Lower leg skin (tissue), 4 donors: ENCODE measurements at regions not wholly inside any gene's neighbourhood (a gene's known extent, or its start where the extent isn't known, plus 50 kb on each side); places are given as distances from the start of the nearest gene placed in this dataset.

Experiments
- DNase-seq, 2 donors: peaks; one replicate each; pipeline ENCODE4 v3.0.0-alpha.2; 2019; ENCODE audit warnings: low spot score in 2 of 2
- H3K4me3 ChIP-seq: fragments of 200-600 bp; sonication (generic); 2 replicates; pipeline ENCODE4 v1.5.1; 2017; ENCODE audit warnings: mild to moderate bottlenecking, low read depth; ENCODE audit not compliant: poor library complexity, severe bottlenecking
- CTCF ChIP-seq, 3 donors: fragments of 450-650 bp; IDR thresholded peaks; one replicate each; pipeline ENCODE4 v1.5.1; 2016; ENCODE audit warnings: antibody characterized with exemption in 3 of 3, mild to moderate bottlenecking in 3 of 3, moderate library complexity in 2 of 3
- POLR2A ChIP-seq, 2 donors: fragments of 450-650 bp; IDR thresholded peaks; one replicate each; pipeline ENCODE4 v1.6.1; 2016 to 2017; ENCODE audit warnings: antibody characterized with exemption in 2 of 2, mild to moderate bottlenecking in 1 of 2, moderate library complexity in 1 of 2
- WGBS, 2 donors: methylation state at CpG; one replicate each; pipeline ENCODE4 v1.1.5; 2018; 5-methylcytosine and 5-hydroxymethylcytosine counted together
- intact Hi-C: fragments of 100-400 bp; cut with DNase I; formaldehyde crosslinking; loops from one replicate; pipeline ENCODE4 v1.15.0; 2023; ENCODE audit warnings: low total_unique reads

- H3K4me3 ChIP-seq, result no peak overlapping the region
- intact Hi-C loops, result no loop called here
- TF ChIP-seq CTCF (IDR thresholded peaks at IDR 0.05) (no peak), POLR2A (IDR thresholded peaks at IDR 0.05) (no peak)
- WGBS, 2 donors, result 64 to 83% methylated on average over 21 to 29 of the region's 29 CpGs
- no peak for DNase-seq
Observed at GRCh38 chr12:124466216-124467128, 100.9 kb downstream of the NCOR2 start.

DNA sequence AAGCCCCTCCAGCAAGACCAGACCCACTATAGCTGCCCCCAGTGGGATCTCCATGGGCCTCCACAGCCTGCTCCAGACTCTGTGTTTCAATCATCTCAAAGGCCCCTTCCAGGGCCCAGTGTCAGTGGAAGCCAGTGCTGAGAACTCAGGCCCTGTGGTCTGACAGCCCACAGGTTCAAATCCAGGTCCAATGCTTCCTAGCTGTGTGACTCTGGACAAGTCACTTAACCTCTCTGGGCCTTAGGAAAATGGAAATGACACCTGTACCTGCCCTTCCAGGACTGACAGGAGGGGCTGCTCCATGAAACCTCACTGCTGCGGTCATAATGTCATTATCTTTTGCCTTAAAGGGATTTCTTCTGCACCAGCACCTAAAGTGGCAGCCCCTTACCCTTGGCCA, 101.9 kb downstream of the NCOR2 start:
- DNase-seq, result no peak
- intact Hi-C loops, result no loop called here
- TF ChIP-seq CTCF (IDR thresholded peaks at IDR 0.05) (no peak), POLR2A (IDR thresholded peaks at IDR 0.05) (no peak)
- 100% methylated on average over 1 of the region's 1 CpG for WGBS, 2 donors
- no peak overlapping the region for H3K4me3 ChIP-seq

GRCh38 chr12:124464830-124465229, 102.6 kb downstream of the NCOR2 start:
- DNase-seq, result no peak
- no peak overlapping the region for H3K4me3 ChIP-seq
- TF ChIP-seq CTCF (IDR thresholded peaks at IDR 0.05) (no peak), POLR2A (IDR thresholded peaks at IDR 0.05) (no peak)
- 70 to 76% methylated on average over 4 of the region's 4 CpGs for WGBS, 2 donors
- intact Hi-C loops, result no loop called here

DNA sequence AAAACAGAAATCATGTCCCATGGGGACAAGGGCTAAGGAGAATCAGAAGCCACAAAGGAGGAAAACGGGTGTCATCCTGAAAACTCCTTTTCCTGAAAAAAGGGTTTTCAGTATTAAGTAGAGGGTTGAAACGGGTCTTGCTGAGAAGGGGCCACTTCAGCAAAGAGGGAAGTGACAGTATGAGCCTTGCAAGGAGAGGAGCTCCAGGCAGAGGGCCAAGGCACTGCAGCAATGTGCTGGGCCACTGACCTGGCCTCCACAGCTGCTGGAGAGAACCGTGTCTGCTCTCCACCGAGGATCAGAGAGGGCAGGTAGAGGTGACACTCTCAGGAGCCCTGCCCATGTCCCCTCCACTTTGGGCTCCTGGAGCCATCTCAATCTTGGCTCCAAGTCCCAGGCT, 103.3 kb downstream of the NCOR2 start:
- 53 to 59% methylated on average over 4 of the region's 4 CpGs for WGBS, 2 donors
- TF ChIP-seq POLR2A (IDR thresholded peaks at IDR 0.05) (no peak), CTCF (IDR thresholded peaks at IDR 0.05) (no peak)
- intact Hi-C loops, result no loop called here
- DNase-seq, result no peak
- no peak overlapping the region for H3K4me3 ChIP-seq

DNA sequence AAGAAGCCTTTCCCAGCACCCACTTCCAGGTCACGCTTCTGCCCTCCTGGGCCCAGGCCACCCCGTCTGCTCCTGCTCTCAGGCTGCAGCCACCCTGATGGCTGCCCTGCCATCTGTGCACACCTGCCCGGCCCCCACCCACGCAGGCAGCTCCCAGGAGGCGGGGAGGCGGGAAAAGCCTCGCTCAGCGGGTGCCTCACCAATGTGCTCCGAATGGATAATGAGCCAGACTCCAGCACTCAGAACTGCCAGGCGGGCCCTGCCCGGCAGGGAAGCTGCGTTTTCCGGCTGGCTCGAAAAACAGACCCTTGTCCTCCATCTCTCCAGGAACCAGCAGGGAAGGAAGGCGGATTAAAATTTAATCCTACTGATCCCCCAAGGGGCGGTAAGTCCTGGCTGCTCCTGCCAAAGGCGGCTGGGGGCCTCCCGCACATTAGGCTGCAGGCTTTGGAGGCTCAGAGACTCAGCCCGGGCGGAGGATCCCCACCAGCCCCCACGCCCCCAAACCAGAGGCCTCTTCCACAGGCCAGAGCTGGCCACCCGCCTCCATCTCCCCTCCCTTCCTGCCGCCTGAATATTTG, 104.0 kb downstream of the NCOR2 start:
- H3K4me3 ChIP-seq, result no peak overlapping the region
- DNase-seq, result no peak
- intact Hi-C loops, result no loop called here
- TF ChIP-seq CTCF (IDR thresholded peaks at IDR 0.05), result no peak
- TF ChIP-seq POLR2A (IDR thresholded peaks at IDR 0.05), result no peak
- WGBS, 2 donors, result 63 to 70% methylated on average over 19 to 23 of the region's 23 CpGs
